Neural progenitor cell (in vitro differentiated cells): ENCODE measurements at regions not wholly inside any gene's neighbourhood (a gene's known extent, or its start where the extent isn't known, plus 50 kb on each side); places are given as distances from the start of the nearest gene placed in this dataset.

Experiments
- EZH2 ChIP-seq: fragments of 200-600 bp; sonication (generic); IDR thresholded peaks from 2 replicates; pipeline ENCODE4 v1.6.1; 2017; ENCODE audit warnings: antibody characterized with exemption, mild to moderate bottlenecking, moderate library complexity
- EZH2phosphoT487 ChIP-seq: fragments of 200-600 bp; sonication (generic); IDR thresholded peaks from 2 replicates; pipeline ENCODE4 v1.6.1; 2017; ENCODE audit warnings: antibody characterized with exemption
- TF ChIP-seq, protein P1 (sequence below): fragments of 200-600 bp; sonication (generic); IDR thresholded peaks from 2 replicates; pipeline ENCODE4 v1.5.1; 2017; ENCODE audit warnings: antibody characterized with exemption, mild to moderate bottlenecking

DNA sequence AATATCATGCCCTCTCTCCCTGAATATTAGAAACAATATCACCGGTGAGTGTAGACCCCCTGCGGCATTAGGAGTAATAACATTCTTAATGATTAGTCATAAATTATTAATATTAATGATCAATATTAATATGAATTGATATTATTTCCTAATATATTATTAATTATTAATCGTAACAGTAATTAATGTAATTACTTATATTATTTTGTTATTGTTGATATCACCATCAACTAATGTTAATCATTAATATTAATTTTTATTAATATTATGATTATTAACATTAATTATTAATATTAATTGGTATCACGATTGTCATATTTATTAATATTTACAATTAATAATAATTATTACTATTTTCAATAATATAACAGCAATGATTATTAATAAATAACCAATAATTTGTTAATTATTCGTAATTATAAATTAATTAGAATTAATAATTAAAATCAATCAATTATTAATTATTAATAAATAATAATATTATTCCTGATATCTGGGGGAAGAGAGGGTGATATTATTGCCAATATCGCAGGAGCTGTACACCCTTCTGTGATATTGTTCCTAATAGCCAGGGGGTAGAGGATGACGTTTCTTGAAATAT lies 528.8 kb upstream of the PCDH20 start:
- TF ChIP-seq, protein P1, sequence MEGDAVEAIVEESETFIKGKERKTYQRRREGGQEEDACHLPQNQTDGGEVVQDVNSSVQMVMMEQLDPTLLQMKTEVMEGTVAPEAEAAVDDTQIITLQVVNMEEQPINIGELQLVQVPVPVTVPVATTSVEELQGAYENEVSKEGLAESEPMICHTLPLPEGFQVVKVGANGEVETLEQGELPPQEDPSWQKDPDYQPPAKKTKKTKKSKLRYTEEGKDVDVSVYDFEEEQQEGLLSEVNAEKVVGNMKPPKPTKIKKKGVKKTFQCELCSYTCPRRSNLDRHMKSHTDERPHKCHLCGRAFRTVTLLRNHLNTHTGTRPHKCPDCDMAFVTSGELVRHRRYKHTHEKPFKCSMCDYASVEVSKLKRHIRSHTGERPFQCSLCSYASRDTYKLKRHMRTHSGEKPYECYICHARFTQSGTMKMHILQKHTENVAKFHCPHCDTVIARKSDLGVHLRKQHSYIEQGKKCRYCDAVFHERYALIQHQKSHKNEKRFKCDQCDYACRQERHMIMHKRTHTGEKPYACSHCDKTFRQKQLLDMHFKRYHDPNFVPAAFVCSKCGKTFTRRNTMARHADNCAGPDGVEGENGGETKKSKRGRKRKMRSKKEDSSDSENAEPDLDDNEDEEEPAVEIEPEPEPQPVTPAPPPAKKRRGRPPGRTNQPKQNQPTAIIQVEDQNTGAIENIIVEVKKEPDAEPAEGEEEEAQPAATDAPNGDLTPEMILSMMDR = no peak
- TF ChIP-seq EZH2 (no peak), EZH2phosphoT487 (no peak)
